ENCODE measurements at regions not wholly inside any gene's neighbourhood (a gene's known extent, or its start where the extent isn't known, plus 50 kb on each side); places are given as distances from the start of the nearest gene placed in this dataset.

- TF ChIP-seq POLR2A (IDR thresholded peaks at IDR 0.05) (no peak), POLR2AphosphoS5 (IDR thresholded peaks at IDR 0.05; ENCODE audit: insufficient read depth in 1 of 2, low read depth in 1 of 2) (no peak)
- TF ChIP-seq, protein P1, sequence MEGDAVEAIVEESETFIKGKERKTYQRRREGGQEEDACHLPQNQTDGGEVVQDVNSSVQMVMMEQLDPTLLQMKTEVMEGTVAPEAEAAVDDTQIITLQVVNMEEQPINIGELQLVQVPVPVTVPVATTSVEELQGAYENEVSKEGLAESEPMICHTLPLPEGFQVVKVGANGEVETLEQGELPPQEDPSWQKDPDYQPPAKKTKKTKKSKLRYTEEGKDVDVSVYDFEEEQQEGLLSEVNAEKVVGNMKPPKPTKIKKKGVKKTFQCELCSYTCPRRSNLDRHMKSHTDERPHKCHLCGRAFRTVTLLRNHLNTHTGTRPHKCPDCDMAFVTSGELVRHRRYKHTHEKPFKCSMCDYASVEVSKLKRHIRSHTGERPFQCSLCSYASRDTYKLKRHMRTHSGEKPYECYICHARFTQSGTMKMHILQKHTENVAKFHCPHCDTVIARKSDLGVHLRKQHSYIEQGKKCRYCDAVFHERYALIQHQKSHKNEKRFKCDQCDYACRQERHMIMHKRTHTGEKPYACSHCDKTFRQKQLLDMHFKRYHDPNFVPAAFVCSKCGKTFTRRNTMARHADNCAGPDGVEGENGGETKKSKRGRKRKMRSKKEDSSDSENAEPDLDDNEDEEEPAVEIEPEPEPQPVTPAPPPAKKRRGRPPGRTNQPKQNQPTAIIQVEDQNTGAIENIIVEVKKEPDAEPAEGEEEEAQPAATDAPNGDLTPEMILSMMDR (IDR thresholded peaks at IDR 0.05) = no peak
Observed at GRCh38 chr1:209123601-209124000, 459.9 kb upstream of the CAMK1G start.
